Activated CD4-positive, alpha-beta T cell treated with anti-CD3 and anti-CD28 coated beads, Interleukin-2, amount 10 ng/mL, durations not matched to agents 24 days and 14 days (primary cell): ENCODE measurements at regions not wholly inside any gene's neighbourhood (a gene's known extent, or its start where the extent isn't known, plus 50 kb on each side); places are given as distances from the start of the nearest gene placed in this dataset.
"Not testable (repeated sequence)": the region's sequence is repeated elsewhere in the genome, so short reads cannot be mapped to it uniquely, and the experiment has no call there.

Source experiments
- DNase-seq: peaks from one replicate; pipeline ENCODE4 v3.0.0; 2022
- H3K27ac Mint-ChIP-seq: one replicate; pipeline ENCODE4 v1.8.0; 2022; ENCODE audit warnings: mild to moderate bottlenecking, mixed read lengths
- H3K27me3 Mint-ChIP-seq: one replicate; pipeline ENCODE4 v1.8.0; 2022; ENCODE audit warnings: mixed read lengths
- H3K36me3 Mint-ChIP-seq: one replicate; pipeline ENCODE4 v1.8.0; 2022; ENCODE audit warnings: low read depth, mild to moderate bottlenecking, mixed read lengths
- H3K4me1 Mint-ChIP-seq: one replicate; pipeline ENCODE4 v1.8.0; 2021; ENCODE audit warnings: mixed read lengths
- H3K4me3 Mint-ChIP-seq: one replicate; pipeline ENCODE4 v1.8.0; 2022; ENCODE audit warnings: mild to moderate bottlenecking, moderate library complexity, mixed read lengths
- H3K9me3 Mint-ChIP-seq: one replicate; pipeline ENCODE4 v1.8.0; 2021; ENCODE audit warnings: mixed read lengths
- intact Hi-C: fragments of 100-400 bp; cut with micrococcal nuclease; formaldehyde crosslinking; loops from one replicate; pipeline ENCODE4 v1.15.1; 2023

- Mint-ChIP-seq H3K36me3 (peaks cover 1% of the 10 kb centered on the region), H3K4me3 (no peak overlapping the region), H3K27ac (no peak overlapping the region), H3K9me3 (peaks cover 20% of the 10 kb centered on the region), H3K4me1 (no peaks in the 10 kb centered on the region), H3K27me3 (no peaks in the 10 kb centered on the region)
- intact Hi-C loops = no loop called here
- no peak for DNase-seq
These were observed 95.8 kb upstream of the SHOX start for GRCh38 chrX:534804-535203.

- Mint-ChIP-seq H3K27ac (no peak overlapping the region), H3K36me3 (no peaks in the 10 kb centered on the region), H3K27me3 (no peaks in the 10 kb centered on the region), H3K9me3 (peaks cover 3% of the 10 kb centered on the region), H3K4me3 (no peak overlapping the region), H3K4me1 (no peaks in the 10 kb centered on the region)
- intact Hi-C loops = no loop called here
- no peak for DNase-seq
These were observed 94.0 kb upstream of the SHOX start for GRCh38 chrX:536616-537015.

- no peak for DNase-seq
- H3K36me3 Mint-ChIP-seq = no peaks in the 10 kb centered on the region
- H3K9me3 Mint-ChIP-seq = peaks cover 3% of the 10 kb centered on the region
- H3K4me3 Mint-ChIP-seq = no peak overlapping the region
- no peaks in the 10 kb centered on the region for H3K27me3 Mint-ChIP-seq
- H3K4me1 Mint-ChIP-seq = no peaks in the 10 kb centered on the region
- intact Hi-C loops = no loop called here
- H3K27ac Mint-ChIP-seq = no peak overlapping the region
These were observed 93.4 kb upstream of the SHOX start for GRCh38 chrX:537151-537550.

- DNase-seq = no peak
- Mint-ChIP-seq H3K27ac (no peak overlapping the region), H3K36me3 (no peaks in the 10 kb centered on the region), H3K4me1 (no peaks in the 10 kb centered on the region), H3K4me3 (no peak overlapping the region), H3K9me3 (peaks cover 3% of the 10 kb centered on the region), H3K27me3 (no peaks in the 10 kb centered on the region)
- intact Hi-C loops = no loop called here
These were observed 92.3 kb upstream of the SHOX start for GRCh38 chrX:538311-538710.

- H3K9me3 Mint-ChIP-seq, H3K27me3 Mint-ChIP-seq, DNase-seq, H3K4me3 Mint-ChIP-seq, intact Hi-C loops, H3K27ac Mint-ChIP-seq, H3K36me3 Mint-ChIP-seq, H3K4me1 Mint-ChIP-seq: not testable (repeated sequence)
These were observed 89.6 kb upstream of the SHOX start for GRCh38 chrX:541006-541405.

- Mint-ChIP-seq H3K27ac (no peak overlapping the region), H3K4me1 (no peaks in the 10 kb centered on the region), H3K4me3 (no peak overlapping the region), H3K36me3 (no peaks in the 10 kb centered on the region), H3K9me3 (peaks cover 3% of the 10 kb centered on the region), H3K27me3 (no peaks in the 10 kb centered on the region)
- intact Hi-C loops = no loop called here
- DNase-seq = no peak
These were observed 88.4 kb upstream of the SHOX start for GRCh38 chrX:542179-542578.

- DNase-seq = peak; percentile 11
- no peak overlapping the region for H3K4me3 Mint-ChIP-seq
- intact Hi-C loops = no loop called here
- no peaks in the 10 kb centered on the region for H3K4me1 Mint-ChIP-seq
- no peak overlapping the region for H3K27ac Mint-ChIP-seq
- no peaks in the 10 kb centered on the region for H3K27me3 Mint-ChIP-seq
- peaks cover 17% of the 10 kb centered on the region for H3K9me3 Mint-ChIP-seq
- no peaks in the 10 kb centered on the region for H3K36me3 Mint-ChIP-seq
These were observed 85.1 kb upstream of the SHOX start for GRCh38 chrX:545452-545885.

GRCh38 chrX:550514-550913 is 80.1 kb upstream of the SHOX start:
- H3K36me3 Mint-ChIP-seq = no peaks in the 10 kb centered on the region

GRCh38 chrX:551306-551705 is 79.3 kb upstream of the SHOX start:
- no peak for DNase-seq
- Mint-ChIP-seq H3K36me3 (no peaks in the 10 kb centered on the region), H3K9me3 (peaks cover 31% of the 10 kb centered on the region), H3K4me1 (no peaks in the 10 kb centered on the region), H3K4me3 (no peak overlapping the region), H3K27ac (no peak overlapping the region), H3K27me3 (no peaks in the 10 kb centered on the region)
- intact Hi-C loops = no loop called here

More at GRCh38 chrX:550514-550913, 80.1 kb upstream of the SHOX start:
- Mint-ChIP-seq H3K27me3 (no peaks in the 10 kb centered on the region), H3K4me1 (no peaks in the 10 kb centered on the region), H3K4me3 (no peak overlapping the region), H3K9me3 (peaks cover 30% of the 10 kb centered on the region), H3K27ac (no peak overlapping the region)
- DNase-seq = no peak
- intact Hi-C loops = no loop called here

GRCh38 chrX:552496-552895 is 78.1 kb upstream of the SHOX start:
- Mint-ChIP-seq H3K4me1 (no peaks in the 10 kb centered on the region), H3K4me3 (no peak overlapping the region), H3K27ac (no peak overlapping the region), H3K27me3 (no peaks in the 10 kb centered on the region), H3K36me3 (no peaks in the 10 kb centered on the region), H3K9me3 (peaks cover 33% of the 10 kb centered on the region)
- intact Hi-C loops = no loop called here
- peak; percentile 34 for DNase-seq

- peaks cover 32% of the 10 kb centered on the region for H3K9me3 Mint-ChIP-seq
- no peaks in the 10 kb centered on the region for H3K36me3 Mint-ChIP-seq
- intact Hi-C loops = no loop called here
- H3K4me3 Mint-ChIP-seq = no peak overlapping the region
- H3K27me3 Mint-ChIP-seq = no peaks in the 10 kb centered on the region
- no peaks in the 10 kb centered on the region for H3K4me1 Mint-ChIP-seq
- H3K27ac Mint-ChIP-seq = no peak overlapping the region
- peak; percentile 34 for DNase-seq
These were observed 76.3 kb upstream of the SHOX start for GRCh38 chrX:554271-554670.

- intact Hi-C loops = no loop called here
- H3K4me1 Mint-ChIP-seq = no peaks in the 10 kb centered on the region
- no peaks in the 10 kb centered on the region for H3K27me3 Mint-ChIP-seq
- peak; percentile 41 for DNase-seq
- no peak overlapping the region for H3K4me3 Mint-ChIP-seq
- H3K36me3 Mint-ChIP-seq = no peaks in the 10 kb centered on the region
- peaks cover 15% of the 10 kb centered on the region for H3K9me3 Mint-ChIP-seq
- H3K27ac Mint-ChIP-seq = no peak overlapping the region
These were observed 74.6 kb upstream of the SHOX start for GRCh38 chrX:555725-556666.

- H3K27ac Mint-ChIP-seq, H3K27me3 Mint-ChIP-seq, H3K4me3 Mint-ChIP-seq, intact Hi-C loops, H3K36me3 Mint-ChIP-seq, H3K4me1 Mint-ChIP-seq: not testable (repeated sequence)
- peak; percentile 37 for DNase-seq
- peaks cover 18% of the 10 kb centered on the region for H3K9me3 Mint-ChIP-seq
These were observed 73.0 kb upstream of the SHOX start for GRCh38 chrX:557601-558000.

- intact Hi-C loops, H3K36me3 Mint-ChIP-seq, H3K4me3 Mint-ChIP-seq, H3K27ac Mint-ChIP-seq, H3K27me3 Mint-ChIP-seq, DNase-seq, H3K4me1 Mint-ChIP-seq: not testable (repeated sequence)
- H3K9me3 Mint-ChIP-seq = peaks cover 18% of the 10 kb centered on the region
These were observed 71.3 kb upstream of the SHOX start for GRCh38 chrX:559282-559681.

- Mint-ChIP-seq H3K4me1 (no peaks in the 10 kb centered on the region), H3K27me3 (no peaks in the 10 kb centered on the region), H3K36me3 (no peaks in the 10 kb centered on the region), H3K9me3 (peaks cover 20% of the 10 kb centered on the region), H3K27ac (no peak overlapping the region), H3K4me3 (no peak overlapping the region)
- DNase-seq = peak; percentile 58
- intact Hi-C loops = loop anchor here (5.0 kb wide), 1 partner anchor 504 kb away; no protein-coding TSS in a partner anchor
These were observed 62.7 kb upstream of the SHOX start for GRCh38 chrX:567891-568290.
